B cell (primary cell): ENCODE measurements at regions not wholly inside any gene's neighbourhood (a gene's known extent, or its start where the extent isn't known, plus 50 kb on each side); places are given as distances from the start of the nearest gene placed in this dataset.

Source experiments
- EZH2 ChIP-seq: IDR thresholded peaks from 2 replicates; pipeline ENCODE4 v1.6.1; 2012; ENCODE audit warnings: borderline replicate concordance, low read depth, mild to moderate bottlenecking, moderate library complexity, low read length; ENCODE audit not compliant: insufficient read depth, poor library complexity, severe bottlenecking
- TF ChIP-seq, protein P1 (sequence below): fragments of 200-600 bp; IDR thresholded peaks from one replicate; pipeline ENCODE4 v1.8.0; 2022; ENCODE audit warnings: antibody characterized with exemption, mild to moderate bottlenecking

GRCh38 chr4:167428156-167428555 is 193.9 kb upstream of the SPOCK3 start:
- TF ChIP-seq, protein P1, sequence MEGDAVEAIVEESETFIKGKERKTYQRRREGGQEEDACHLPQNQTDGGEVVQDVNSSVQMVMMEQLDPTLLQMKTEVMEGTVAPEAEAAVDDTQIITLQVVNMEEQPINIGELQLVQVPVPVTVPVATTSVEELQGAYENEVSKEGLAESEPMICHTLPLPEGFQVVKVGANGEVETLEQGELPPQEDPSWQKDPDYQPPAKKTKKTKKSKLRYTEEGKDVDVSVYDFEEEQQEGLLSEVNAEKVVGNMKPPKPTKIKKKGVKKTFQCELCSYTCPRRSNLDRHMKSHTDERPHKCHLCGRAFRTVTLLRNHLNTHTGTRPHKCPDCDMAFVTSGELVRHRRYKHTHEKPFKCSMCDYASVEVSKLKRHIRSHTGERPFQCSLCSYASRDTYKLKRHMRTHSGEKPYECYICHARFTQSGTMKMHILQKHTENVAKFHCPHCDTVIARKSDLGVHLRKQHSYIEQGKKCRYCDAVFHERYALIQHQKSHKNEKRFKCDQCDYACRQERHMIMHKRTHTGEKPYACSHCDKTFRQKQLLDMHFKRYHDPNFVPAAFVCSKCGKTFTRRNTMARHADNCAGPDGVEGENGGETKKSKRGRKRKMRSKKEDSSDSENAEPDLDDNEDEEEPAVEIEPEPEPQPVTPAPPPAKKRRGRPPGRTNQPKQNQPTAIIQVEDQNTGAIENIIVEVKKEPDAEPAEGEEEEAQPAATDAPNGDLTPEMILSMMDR, result no peak
- no peak for TF ChIP-seq EZH2
